ENCODE measurements at regions not wholly inside any gene's neighbourhood (a gene's known extent, or its start where the extent isn't known, plus 50 kb on each side); places are given as distances from the start of the nearest gene placed in this dataset.

DNA sequence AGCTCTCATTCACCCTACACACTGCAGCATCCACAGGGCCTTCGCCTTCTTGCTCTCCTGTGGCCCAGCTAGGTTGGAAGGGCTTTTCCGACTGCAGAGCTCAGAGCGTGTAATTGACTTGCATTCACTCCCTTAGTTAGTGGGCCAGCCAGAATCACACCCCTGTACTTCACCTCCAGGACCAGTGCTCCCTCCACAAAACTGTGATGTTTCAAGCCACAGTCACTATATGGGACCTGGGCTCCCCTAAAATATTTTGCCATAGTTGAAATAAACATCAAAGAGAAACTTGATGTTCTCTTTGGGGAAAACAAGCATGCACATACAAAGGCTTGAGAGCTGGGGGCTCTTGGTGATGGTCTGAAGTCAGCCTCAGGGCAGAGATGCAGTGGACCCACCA lies 69.7 kb upstream of the POU3F3 start:
- no TSS peak for BruUV-seq (replicated peaks)
- Histone ChIP-seq H3K4me3 (replicated peaks in 1 of 2; ENCODE audit: low read depth in 1 of 2, low read length in 2 of 2) (no peak overlapping the region), H3K4me1 (ENCODE audit: control insufficient read depth in 1 of 2, insufficient read depth in 2 of 2, low read length in 2 of 2) (no peaks in the 10 kb centered on the region), H2AFZ (ENCODE audit: low read depth, low read length, poor library complexity, severe bottlenecking) (no peak overlapping the region), H3K4me2 (ENCODE audit: low read length) (no peak overlapping the region), H3K79me2 (ENCODE audit: insufficient read depth, low read length) (no peaks in the 10 kb centered on the region), H3K9me3 (ENCODE audit: control insufficient read depth in 1 of 2, insufficient read depth in 1 of 2, low read depth in 1 of 2, low read length in 2 of 2) (no peaks in the 10 kb centered on the region), H3K36me3 (ENCODE audit: control insufficient read depth in 1 of 2, insufficient read depth in 2 of 2, low read length in 2 of 2) (no peaks in the 10 kb centered on the region), H3K9ac (ENCODE audit: low read length) (no peak overlapping the region), H3K27ac (ENCODE audit: low read depth, low read length) (no peak overlapping the region), H3K27me3 (ENCODE audit: insufficient read depth, low read length) (peaks cover 11% of the 10 kb centered on the region), H4K20me1 (ENCODE audit: insufficient read depth) (no peaks in the 10 kb centered on the region), H3K9me2 (ENCODE audit: insufficient read depth) (no peaks in the 10 kb centered on the region)
- TF ChIP-seq FOSL1 (IDR thresholded peaks at IDR 0.05; ENCODE audit: low read depth) (no peak), POLR2A (IDR thresholded peaks at IDR 0.05; ENCODE audit: borderline replicate concordance, extremely low read depth, insufficient read depth, insufficient read length) (no peak), JUND (IDR thresholded peaks at IDR 0.05) (no peak), MAX (IDR thresholded peaks at IDR 0.05) (no peak)
- ChIA-PET CTCF (no interaction called here), POLR2A (no interaction called here), RAD21 (ENCODE audit: low non-redundant PET in 1 of 2, low total read pairs in 2 of 2, uncharacterized antibody in 2 of 2, unreplicated experiment in 2 of 2) (no interaction called here)
- no peak for ATAC-seq
- DNase-seq (ENCODE audit: low read depth, low spot score): no peak
- intact Hi-C loops (cut with micrococcal nuclease): no loop called here

GRCh38 chr2:104786204-104786603 lies 67.7 kb upstream of the POU3F3 start:
- ATAC-seq: no peak
- TF ChIP-seq EGR1 (IDR thresholded peaks at IDR 0.05; ENCODE audit: low read depth) (no peak), JUND (IDR thresholded peaks at IDR 0.05) (no peak), TCF7L2 (IDR thresholded peaks at IDR 0.05; ENCODE audit: borderline replicate concordance, extremely low read depth, insufficient read depth, insufficient read length) (no peak), YY1 (IDR thresholded peaks at IDR 0.05; ENCODE audit: extremely low read depth, insufficient replicate concordance, low read depth, low read length) (no peak), ZBTB33 (IDR thresholded peaks at IDR 0.05; ENCODE audit: extremely low read depth, insufficient replicate concordance, low read length) (no peak), EZH2phosphoT487 (IDR thresholded peaks at IDR 0.05; ENCODE audit: borderline replicate concordance) (no peak), SIN3A (IDR thresholded peaks at IDR 0.05; ENCODE audit: low read depth) (no peak), ELF1 (IDR thresholded peaks at IDR 0.05; ENCODE audit: borderline replicate concordance, low read depth) (no peak)
- TF ChIP-seq, protein P1, sequence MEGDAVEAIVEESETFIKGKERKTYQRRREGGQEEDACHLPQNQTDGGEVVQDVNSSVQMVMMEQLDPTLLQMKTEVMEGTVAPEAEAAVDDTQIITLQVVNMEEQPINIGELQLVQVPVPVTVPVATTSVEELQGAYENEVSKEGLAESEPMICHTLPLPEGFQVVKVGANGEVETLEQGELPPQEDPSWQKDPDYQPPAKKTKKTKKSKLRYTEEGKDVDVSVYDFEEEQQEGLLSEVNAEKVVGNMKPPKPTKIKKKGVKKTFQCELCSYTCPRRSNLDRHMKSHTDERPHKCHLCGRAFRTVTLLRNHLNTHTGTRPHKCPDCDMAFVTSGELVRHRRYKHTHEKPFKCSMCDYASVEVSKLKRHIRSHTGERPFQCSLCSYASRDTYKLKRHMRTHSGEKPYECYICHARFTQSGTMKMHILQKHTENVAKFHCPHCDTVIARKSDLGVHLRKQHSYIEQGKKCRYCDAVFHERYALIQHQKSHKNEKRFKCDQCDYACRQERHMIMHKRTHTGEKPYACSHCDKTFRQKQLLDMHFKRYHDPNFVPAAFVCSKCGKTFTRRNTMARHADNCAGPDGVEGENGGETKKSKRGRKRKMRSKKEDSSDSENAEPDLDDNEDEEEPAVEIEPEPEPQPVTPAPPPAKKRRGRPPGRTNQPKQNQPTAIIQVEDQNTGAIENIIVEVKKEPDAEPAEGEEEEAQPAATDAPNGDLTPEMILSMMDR (IDR thresholded peaks at IDR 0.05 in 2 of 3, conservative IDR thresholded peaks at IDR 0.05 in 1 of 3; ENCODE audit: borderline replicate concordance in 1 of 3, insufficient read depth in 1 of 3, low read depth in 2 of 3, low read length in 2 of 3): no peak

More at GRCh38 chr2:104786204-104786603, 67.7 kb upstream of the POU3F3 start:
- Histone ChIP-seq H3K4me3 (replicated peaks in 1 of 2; ENCODE audit: low read depth in 1 of 2, low read length in 2 of 2) (no peak overlapping the region), H3K4me2 (ENCODE audit: low read length) (no peak overlapping the region), H3K79me2 (ENCODE audit: insufficient read depth, low read length) (no peaks in the 10 kb centered on the region), H2AFZ (ENCODE audit: low read depth, low read length, poor library complexity, severe bottlenecking) (no peak overlapping the region), H3K27me3 (ENCODE audit: insufficient read depth, low read length) (peaks cover 11% of the 10 kb centered on the region), H3K27ac (ENCODE audit: low read depth, low read length) (no peak overlapping the region), H4K20me1 (ENCODE audit: insufficient read depth) (no peaks in the 10 kb centered on the region), H3K9me2 (ENCODE audit: insufficient read depth) (no peaks in the 10 kb centered on the region), H3K9ac (ENCODE audit: low read length) (no peak overlapping the region), H3K9me3 (ENCODE audit: control insufficient read depth in 1 of 2, insufficient read depth in 1 of 2, low read depth in 1 of 2, low read length in 2 of 2) (no peaks in the 10 kb centered on the region), H3K36me3 (ENCODE audit: control insufficient read depth in 1 of 2, insufficient read depth in 2 of 2, low read length in 2 of 2) (no peaks in the 10 kb centered on the region), H3K4me1 (ENCODE audit: control insufficient read depth in 1 of 2, insufficient read depth in 2 of 2, low read length in 2 of 2) (no peaks in the 10 kb centered on the region)
- intact Hi-C loops (cut with micrococcal nuclease): no loop called here
- ChIA-PET POLR2A (no interaction called here), CTCF (no interaction called here), RAD21 (ENCODE audit: low non-redundant PET in 1 of 2, low total read pairs in 2 of 2, uncharacterized antibody in 2 of 2, unreplicated experiment in 2 of 2) (no interaction called here)
- DNase-seq (ENCODE audit: low read depth, low spot score): no peak
- BruUV-seq (replicated peaks): no TSS peak
